WTC11 (cell line): ENCODE measurements at regions not wholly inside any gene's neighbourhood (a gene's known extent, or its start where the extent isn't known, plus 50 kb on each side); places are given as distances from the start of the nearest gene placed in this dataset.

Experiments used
- ATF1 ChIP-seq: sonication (generic); formaldehyde crosslinking; IDR thresholded peaks from 2 replicates; pipeline ENCODE4 v1.8.1; 2023; ENCODE audit warnings: mild to moderate bottlenecking, moderate library complexity, missing genetic modification reagents
- ATF6 ChIP-seq: sonication (generic); formaldehyde crosslinking; IDR thresholded peaks from 2 replicates; pipeline ENCODE4 v1.8.1; 2023; ENCODE audit warnings: mild to moderate bottlenecking, missing genetic modification reagents
- MYBL2 ChIP-seq: sonication (generic); formaldehyde crosslinking; IDR thresholded peaks from 2 replicates; pipeline ENCODE4 v1.8.1; 2023; ENCODE audit warnings: mild to moderate bottlenecking, moderate library complexity, missing genetic modification reagents
- TF ChIP-seq, protein P1 (sequence below): sonication (generic); formaldehyde crosslinking; IDR thresholded peaks from 2 replicates; pipeline ENCODE4 v1.8.1; 2022; ENCODE audit warnings: low read depth, mild to moderate bottlenecking, moderate library complexity, missing genetic modification reagents, borderline replicate concordance
- TF ChIP-seq, protein P2 (sequence below): fragments of 200-600 bp; IDR thresholded peaks from 2 replicates; pipeline ENCODE4 v1.8.0; 2022; ENCODE audit warnings: antibody characterized with exemption

DNA sequence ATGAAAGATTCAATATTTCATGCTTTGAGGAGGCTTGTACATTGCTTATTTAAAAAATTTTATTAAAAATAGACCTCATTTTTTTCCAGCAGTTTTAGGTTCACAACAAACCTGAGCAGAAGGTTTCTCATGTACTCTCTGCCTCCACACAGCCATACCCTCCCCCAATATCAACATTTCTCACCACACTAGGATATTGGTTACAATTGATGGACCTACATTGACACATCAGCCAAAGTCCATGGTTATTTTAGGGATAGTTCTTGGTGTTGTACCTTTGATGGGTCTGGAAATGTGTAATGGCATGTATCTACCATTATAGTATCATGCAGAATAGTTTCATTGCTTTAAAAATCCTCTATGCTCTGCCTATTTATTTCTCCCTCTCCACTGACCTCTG, 611.0 kb downstream of the KCTD8 start:
- TF ChIP-seq, protein P1, sequence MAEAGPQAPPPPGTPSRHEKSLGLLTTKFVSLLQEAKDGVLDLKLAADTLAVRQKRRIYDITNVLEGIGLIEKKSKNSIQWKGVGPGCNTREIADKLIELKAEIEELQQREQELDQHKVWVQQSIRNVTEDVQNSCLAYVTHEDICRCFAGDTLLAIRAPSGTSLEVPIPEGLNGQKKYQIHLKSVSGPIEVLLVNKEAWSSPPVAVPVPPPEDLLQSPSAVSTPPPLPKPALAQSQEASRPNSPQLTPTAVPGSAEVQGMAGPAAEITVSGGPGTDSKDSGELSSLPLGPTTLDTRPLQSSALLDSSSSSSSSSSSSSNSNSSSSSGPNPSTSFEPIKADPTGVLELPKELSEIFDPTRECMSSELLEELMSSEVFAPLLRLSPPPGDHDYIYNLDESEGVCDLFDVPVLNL (CRISPR knock-in tag) = no peak
- TF ChIP-seq, protein P2, sequence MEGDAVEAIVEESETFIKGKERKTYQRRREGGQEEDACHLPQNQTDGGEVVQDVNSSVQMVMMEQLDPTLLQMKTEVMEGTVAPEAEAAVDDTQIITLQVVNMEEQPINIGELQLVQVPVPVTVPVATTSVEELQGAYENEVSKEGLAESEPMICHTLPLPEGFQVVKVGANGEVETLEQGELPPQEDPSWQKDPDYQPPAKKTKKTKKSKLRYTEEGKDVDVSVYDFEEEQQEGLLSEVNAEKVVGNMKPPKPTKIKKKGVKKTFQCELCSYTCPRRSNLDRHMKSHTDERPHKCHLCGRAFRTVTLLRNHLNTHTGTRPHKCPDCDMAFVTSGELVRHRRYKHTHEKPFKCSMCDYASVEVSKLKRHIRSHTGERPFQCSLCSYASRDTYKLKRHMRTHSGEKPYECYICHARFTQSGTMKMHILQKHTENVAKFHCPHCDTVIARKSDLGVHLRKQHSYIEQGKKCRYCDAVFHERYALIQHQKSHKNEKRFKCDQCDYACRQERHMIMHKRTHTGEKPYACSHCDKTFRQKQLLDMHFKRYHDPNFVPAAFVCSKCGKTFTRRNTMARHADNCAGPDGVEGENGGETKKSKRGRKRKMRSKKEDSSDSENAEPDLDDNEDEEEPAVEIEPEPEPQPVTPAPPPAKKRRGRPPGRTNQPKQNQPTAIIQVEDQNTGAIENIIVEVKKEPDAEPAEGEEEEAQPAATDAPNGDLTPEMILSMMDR = no peak
- TF ChIP-seq ATF1 (CRISPR knock-in tag) (no peak), MYBL2 (CRISPR knock-in tag) (no peak), ATF6 (CRISPR knock-in tag) (no peak)
